T-helper 17 cell (primary cell): ENCODE measurements at regions not wholly inside any gene's neighbourhood (a gene's known extent, or its start where the extent isn't known, plus 50 kb on each side); places are given as distances from the start of the nearest gene placed in this dataset.
"Not testable (repeated sequence)": the region's sequence is repeated elsewhere in the genome, so short reads cannot be mapped to it uniquely, and the experiment has no call there.

Experiments
- ATAC-seq: fragments of 150-1000 bp; cut with Tn5 transposase; 2 replicates; pipeline ENCODE4 v1.10.0; 2021; ENCODE audit warnings: mild to moderate bottlenecking, moderate library complexity
- DNase-seq, 3 donors: peaks; one replicate each; pipeline versions ENCODE4 v3.0.0 to v3.0.0-alpha.2; 2020 to 2021
- H3K9me3 ChIP-seq: one replicate; pipeline ENCODE4 v1.7.0; 2013; ENCODE audit warnings: low read length, mild to moderate bottlenecking; ENCODE audit not compliant: control insufficient read depth, poor library complexity, severe bottlenecking
- H3K27ac Mint-ChIP-seq: one replicate; pipeline ENCODE4 v1.8.0; 2022; ENCODE audit warnings: mild to moderate bottlenecking, moderate library complexity, mixed read lengths
- H3K27me3 Mint-ChIP-seq: one replicate; pipeline ENCODE4 v1.8.0; 2022; ENCODE audit warnings: mixed read lengths
- H3K36me3 Mint-ChIP-seq: one replicate; pipeline ENCODE4 v1.8.0; 2022; ENCODE audit warnings: low read depth, mixed read lengths
- H3K4me1 Mint-ChIP-seq: one replicate; pipeline ENCODE4 v1.8.0; 2022; ENCODE audit warnings: mild to moderate bottlenecking, mixed read lengths
- H3K4me3 Mint-ChIP-seq: one replicate; pipeline ENCODE4 v1.8.0; 2022; ENCODE audit warnings: mild to moderate bottlenecking, moderate library complexity, mixed read lengths

GRCh38 chr7:68248973-68249372 is 1252.3 kb downstream of the TYW1 start:
- no peak for DNase-seq
- ATAC-seq: no peak
- H3K27me3 Mint-ChIP-seq: no peaks in the 10 kb centered on the region
- H3K4me3 Mint-ChIP-seq: no peak overlapping the region
- no peaks in the 10 kb centered on the region for H3K9me3 ChIP-seq
- no peaks in the 10 kb centered on the region for H3K36me3 Mint-ChIP-seq
- H3K4me1 Mint-ChIP-seq: no peaks in the 10 kb centered on the region
- H3K27ac Mint-ChIP-seq: no peak overlapping the region

- Mint-ChIP-seq H3K36me3 (no peaks in the 10 kb centered on the region), H3K27ac (no peak overlapping the region), H3K4me1 (no peaks in the 10 kb centered on the region), H3K4me3 (no peak overlapping the region), H3K27me3 (no peaks in the 10 kb centered on the region)
- no peak for ATAC-seq
- no peak for DNase-seq
- H3K9me3 ChIP-seq: no peaks in the 10 kb centered on the region
Observed at GRCh38 chr7:68249611-68250010, 1253.0 kb downstream of the TYW1 start.

- Mint-ChIP-seq H3K27ac (no peak overlapping the region), H3K27me3 (no peaks in the 10 kb centered on the region), H3K4me1 (no peaks in the 10 kb centered on the region), H3K36me3 (no peaks in the 10 kb centered on the region), H3K4me3 (no peak overlapping the region)
- ATAC-seq: no peak
- no peaks in the 10 kb centered on the region for H3K9me3 ChIP-seq
- no peak for DNase-seq
Observed at GRCh38 chr7:68250143-68250542, 1253.5 kb downstream of the TYW1 start.

- not testable (repeated sequence) for H3K9me3 ChIP-seq, H3K4me3 Mint-ChIP-seq, H3K36me3 Mint-ChIP-seq, H3K27me3 Mint-ChIP-seq, ATAC-seq, H3K27ac Mint-ChIP-seq, DNase-seq, H3K4me1 Mint-ChIP-seq
Observed at GRCh38 chr7:68254815-68255214, 1258.2 kb downstream of the TYW1 start.

- no peak overlapping the region for H3K4me3 Mint-ChIP-seq
- H3K27me3 Mint-ChIP-seq: no peaks in the 10 kb centered on the region
- no peak for DNase-seq
- no peaks in the 10 kb centered on the region for H3K4me1 Mint-ChIP-seq
- peaks cover 2% of the 10 kb centered on the region for H3K9me3 ChIP-seq
- no peaks in the 10 kb centered on the region for H3K36me3 Mint-ChIP-seq
- H3K27ac Mint-ChIP-seq: no peak overlapping the region
- ATAC-seq: no peak
Observed at GRCh38 chr7:68256295-68256694, 1259.7 kb downstream of the TYW1 start.

GRCh38 chr7:68258609-68259008 is 1262.0 kb downstream of the TYW1 start:
- no peak for ATAC-seq
- Mint-ChIP-seq H3K36me3 (no peaks in the 10 kb centered on the region), H3K4me1 (no peaks in the 10 kb centered on the region), H3K27me3 (no peaks in the 10 kb centered on the region), H3K4me3 (no peak overlapping the region), H3K27ac (no peak overlapping the region)
- H3K9me3 ChIP-seq: peaks cover 2% of the 10 kb centered on the region
- no peak for DNase-seq

- Mint-ChIP-seq H3K27ac (no peak overlapping the region), H3K36me3 (peaks cover 3% of the 10 kb centered on the region), H3K4me3 (no peak overlapping the region), H3K4me1 (no peaks in the 10 kb centered on the region), H3K27me3 (no peaks in the 10 kb centered on the region)
- ATAC-seq (no peak), DNase-seq (no peak)
- no peaks in the 10 kb centered on the region for H3K9me3 ChIP-seq
Observed at GRCh38 chr7:68265258-68265657, 1268.6 kb downstream of the TYW1 start.

- H3K27ac Mint-ChIP-seq: no peak overlapping the region
- H3K9me3 ChIP-seq: no peaks in the 10 kb centered on the region
- ATAC-seq (no peak), DNase-seq (no peak)
- no peaks in the 10 kb centered on the region for H3K27me3 Mint-ChIP-seq
- no peak overlapping the region for H3K4me3 Mint-ChIP-seq
- no peaks in the 10 kb centered on the region for H3K4me1 Mint-ChIP-seq
- peaks cover 3% of the 10 kb centered on the region for H3K36me3 Mint-ChIP-seq
Observed at GRCh38 chr7:68266004-68266579, 1269.5 kb downstream of the TYW1 start.

GRCh38 chr7:68267486-68267885 is 1270.9 kb downstream of the TYW1 start:
- no peak for ATAC-seq
- no peak for DNase-seq
- Mint-ChIP-seq H3K36me3 (peaks cover 3% of the 10 kb centered on the region), H3K4me3 (no peak overlapping the region), H3K27me3 (no peaks in the 10 kb centered on the region), H3K4me1 (no peaks in the 10 kb centered on the region), H3K27ac (no peak overlapping the region)
- no peaks in the 10 kb centered on the region for H3K9me3 ChIP-seq

GRCh38 chr7:68269405-68269804 is 1272.8 kb downstream of the TYW1 start:
- H3K4me3 Mint-ChIP-seq: no peak overlapping the region
- no peaks in the 10 kb centered on the region for H3K9me3 ChIP-seq
- no peaks in the 10 kb centered on the region for H3K27me3 Mint-ChIP-seq
- no peak for ATAC-seq
- peaks cover 3% of the 10 kb centered on the region for H3K36me3 Mint-ChIP-seq
- no peak for DNase-seq
- H3K27ac Mint-ChIP-seq: no peak overlapping the region
- H3K4me1 Mint-ChIP-seq: no peaks in the 10 kb centered on the region

- H3K36me3 Mint-ChIP-seq: peaks cover 3% of the 10 kb centered on the region
- no peak for ATAC-seq
- H3K4me3 Mint-ChIP-seq: no peak overlapping the region
Observed at GRCh38 chr7:68272507-68272906, 1275.9 kb downstream of the TYW1 start.

GRCh38 chr7:68276725-68277124 is 1280.1 kb downstream of the TYW1 start:
- DNase-seq (no peak), ATAC-seq (no peak)
- no peaks in the 10 kb centered on the region for H3K9me3 ChIP-seq
- Mint-ChIP-seq H3K36me3 (no peaks in the 10 kb centered on the region), H3K27me3 (no peaks in the 10 kb centered on the region), H3K4me3 (no peak overlapping the region), H3K27ac (no peak overlapping the region), H3K4me1 (no peaks in the 10 kb centered on the region)

More at GRCh38 chr7:68272507-68272906, 1275.9 kb downstream of the TYW1 start:
- DNase-seq: no peak
- Mint-ChIP-seq H3K27me3 (no peaks in the 10 kb centered on the region), H3K4me1 (no peaks in the 10 kb centered on the region), H3K27ac (no peak overlapping the region)
- no peaks in the 10 kb centered on the region for H3K9me3 ChIP-seq

- Mint-ChIP-seq H3K27ac (no peak overlapping the region), H3K4me3 (no peak overlapping the region), H3K27me3 (no peaks in the 10 kb centered on the region), H3K4me1 (no peaks in the 10 kb centered on the region), H3K36me3 (no peaks in the 10 kb centered on the region)
- H3K9me3 ChIP-seq: no peaks in the 10 kb centered on the region
- no peak for DNase-seq
- no peak for ATAC-seq
Observed at GRCh38 chr7:68279827-68280400, 1283.3 kb downstream of the TYW1 start.

GRCh38 chr7:68280931-68281330 is 1284.3 kb downstream of the TYW1 start:
- H3K4me1 Mint-ChIP-seq: no peaks in the 10 kb centered on the region
- DNase-seq: no peak
- H3K36me3 Mint-ChIP-seq: no peaks in the 10 kb centered on the region
- H3K27ac Mint-ChIP-seq: no peak overlapping the region
- H3K27me3 Mint-ChIP-seq: no peaks in the 10 kb centered on the region
- no peak overlapping the region for H3K4me3 Mint-ChIP-seq
- ATAC-seq: no peak
- H3K9me3 ChIP-seq: no peaks in the 10 kb centered on the region
